Activated T-helper 17 cell treated with anti-CD3 and anti-CD28 coated beads, Interleukin-2, amount 50 U/mL, for 72 hours (primary cell): ENCODE measurements at regions not wholly inside any gene's neighbourhood (a gene's known extent, or its start where the extent isn't known, plus 50 kb on each side); places are given as distances from the start of the nearest gene placed in this dataset.
"Not testable (repeated sequence)": the region's sequence is repeated elsewhere in the genome, so short reads cannot be mapped to it uniquely, and the experiment has no call there.

Experiments
- ATAC-seq: fragments of 150-1000 bp; cut with Tn5 transposase; replicated peaks from 2 replicates; pipeline ENCODE4 v1.10.0; 2021; ENCODE audit warnings: mild to moderate bottlenecking, moderate library complexity
- H3K27ac Mint-ChIP-seq: one replicate; pipeline ENCODE4 v1.8.0; 2022; ENCODE audit warnings: mixed read lengths
- H3K27me3 Mint-ChIP-seq: one replicate; pipeline ENCODE4 v1.8.0; 2022; ENCODE audit warnings: mixed read lengths
- H3K36me3 Mint-ChIP-seq: one replicate; pipeline ENCODE4 v1.8.0; 2022; ENCODE audit warnings: low read depth, mild to moderate bottlenecking, mixed read lengths
- H3K4me1 Mint-ChIP-seq: one replicate; pipeline ENCODE4 v1.8.0; 2022; ENCODE audit warnings: mixed read lengths
- H3K4me3 Mint-ChIP-seq: one replicate; pipeline ENCODE4 v1.8.0; 2022; ENCODE audit warnings: mild to moderate bottlenecking, mixed read lengths
- H3K9me3 Mint-ChIP-seq: one replicate; pipeline ENCODE4 v1.8.0; 2022; ENCODE audit warnings: mixed read lengths

GRCh38 chr1:206299181-206299791 is 95.9 kb downstream of the SRGAP2 start:
- not testable (repeated sequence) for H3K36me3 Mint-ChIP-seq, H3K9me3 Mint-ChIP-seq, ATAC-seq, H3K27ac Mint-ChIP-seq, H3K27me3 Mint-ChIP-seq, H3K4me3 Mint-ChIP-seq, H3K4me1 Mint-ChIP-seq

- peak; percentile 40 for ATAC-seq
These were observed 96.6 kb downstream of the SRGAP2 start for GRCh38 chr1:206299942-206300341.

GRCh38 chr1:206302056-206302455 is 98.7 kb downstream of the SRGAP2 start:
- not testable (repeated sequence) for H3K36me3 Mint-ChIP-seq, H3K9me3 Mint-ChIP-seq, ATAC-seq, H3K27me3 Mint-ChIP-seq, H3K4me3 Mint-ChIP-seq, H3K27ac Mint-ChIP-seq, H3K4me1 Mint-ChIP-seq

More at GRCh38 chr1:206299942-206300341, 96.6 kb downstream of the SRGAP2 start:
- not testable (repeated sequence) for H3K27ac Mint-ChIP-seq, H3K36me3 Mint-ChIP-seq, H3K27me3 Mint-ChIP-seq, H3K4me3 Mint-ChIP-seq, H3K4me1 Mint-ChIP-seq, H3K9me3 Mint-ChIP-seq

- H3K9me3 Mint-ChIP-seq, H3K27me3 Mint-ChIP-seq, H3K4me1 Mint-ChIP-seq, H3K4me3 Mint-ChIP-seq, H3K27ac Mint-ChIP-seq, ATAC-seq, H3K36me3 Mint-ChIP-seq: not testable (repeated sequence)
These were observed 104.1 kb downstream of the SRGAP2 start for GRCh38 chr1:206307442-206307841.

DNA sequence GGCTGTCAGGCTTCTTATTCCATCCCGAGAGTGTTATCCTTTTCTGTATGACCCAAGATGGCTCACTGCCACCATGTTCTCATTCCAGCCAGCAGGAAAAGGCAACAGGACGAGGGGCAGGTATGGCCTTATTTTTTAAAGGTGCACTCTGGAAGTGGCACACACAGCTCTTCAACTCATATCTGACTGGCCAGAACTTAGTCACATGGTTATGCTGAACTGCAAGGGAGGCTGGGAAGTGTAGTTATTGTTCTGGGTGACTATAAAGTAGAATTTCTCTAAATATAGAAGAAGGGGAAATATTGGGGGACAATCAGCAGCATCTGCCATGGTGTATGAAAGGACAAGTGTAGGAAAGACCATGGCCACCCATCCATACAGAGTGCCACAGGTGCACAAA is 107.6 kb downstream of the SRGAP2 start:
- not testable (repeated sequence) for H3K9me3 Mint-ChIP-seq, ATAC-seq, H3K4me3 Mint-ChIP-seq, H3K36me3 Mint-ChIP-seq, H3K27ac Mint-ChIP-seq, H3K4me1 Mint-ChIP-seq, H3K27me3 Mint-ChIP-seq

GRCh38 chr1:206311611-206312273 is 108.4 kb downstream of the SRGAP2 start:
- not testable (repeated sequence) for H3K27me3 Mint-ChIP-seq, H3K27ac Mint-ChIP-seq, H3K4me1 Mint-ChIP-seq, H3K36me3 Mint-ChIP-seq, H3K4me3 Mint-ChIP-seq, ATAC-seq, H3K9me3 Mint-ChIP-seq

DNA sequence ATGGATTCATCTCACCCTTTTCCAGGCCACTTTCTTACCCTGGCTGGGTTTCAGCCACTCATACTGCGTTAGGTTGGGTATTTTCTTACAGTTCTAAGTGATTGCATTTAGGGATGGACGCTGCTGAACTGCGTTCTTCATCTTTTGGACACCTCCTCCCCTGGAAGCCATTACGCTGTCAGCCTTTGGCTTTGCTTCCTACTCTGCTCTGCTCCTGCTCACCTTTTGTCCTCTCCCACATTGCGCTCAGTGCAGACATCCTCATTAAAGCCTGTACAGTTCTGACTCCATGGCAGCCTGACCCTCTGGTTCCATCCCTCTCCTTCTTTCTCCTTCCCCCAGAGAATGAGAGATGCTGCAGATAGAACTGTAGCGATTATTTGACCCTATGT is 108.9 kb downstream of the SRGAP2 start:
- H3K27ac Mint-ChIP-seq, ATAC-seq, H3K9me3 Mint-ChIP-seq, H3K4me1 Mint-ChIP-seq, H3K36me3 Mint-ChIP-seq, H3K4me3 Mint-ChIP-seq, H3K27me3 Mint-ChIP-seq: not testable (repeated sequence)

DNA sequence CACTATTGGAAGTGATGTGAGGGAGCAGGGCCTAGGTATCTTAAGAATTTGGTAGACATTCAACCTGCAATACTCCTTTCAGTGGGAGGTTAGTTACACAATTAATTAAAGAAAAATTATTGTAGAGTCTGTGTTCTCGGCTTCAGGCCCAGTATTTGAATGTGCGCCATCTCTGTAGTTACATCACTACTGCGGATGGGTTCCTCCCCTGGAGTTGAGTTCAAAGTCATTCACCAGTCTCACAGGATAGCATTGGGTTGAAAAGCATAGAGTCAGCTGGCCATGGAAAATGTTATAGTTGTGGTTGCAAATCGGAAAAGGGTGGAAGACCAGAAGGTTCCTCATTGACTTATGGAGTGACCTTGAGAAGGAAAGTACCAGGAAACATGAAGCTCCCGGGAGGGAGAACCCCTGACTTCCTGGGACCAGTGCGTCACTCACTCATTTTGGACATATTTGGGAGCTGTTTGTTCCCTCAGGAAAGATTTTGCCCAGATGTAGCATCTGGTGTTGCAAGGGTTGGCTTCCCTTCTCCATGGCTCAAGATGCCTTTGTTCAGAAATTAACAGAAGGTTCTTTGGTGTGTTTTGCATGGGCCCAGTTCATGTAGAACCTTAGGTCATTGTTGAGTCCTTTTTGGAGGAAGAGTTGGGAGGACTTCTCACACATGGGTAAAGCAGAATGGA is 111.8 kb downstream of the SRGAP2 start:
- H3K27ac Mint-ChIP-seq, H3K4me3 Mint-ChIP-seq, ATAC-seq, H3K27me3 Mint-ChIP-seq, H3K9me3 Mint-ChIP-seq, H3K4me1 Mint-ChIP-seq, H3K36me3 Mint-ChIP-seq: not testable (repeated sequence)

GRCh38 chr1:206316901-206317300 is 113.6 kb downstream of the SRGAP2 start:
- ATAC-seq, H3K9me3 Mint-ChIP-seq, H3K36me3 Mint-ChIP-seq, H3K27me3 Mint-ChIP-seq, H3K27ac Mint-ChIP-seq, H3K4me3 Mint-ChIP-seq, H3K4me1 Mint-ChIP-seq: not testable (repeated sequence)

GRCh38 chr1:206317878-206318514 is 114.7 kb downstream of the SRGAP2 start:
- not testable (repeated sequence) for H3K9me3 Mint-ChIP-seq, ATAC-seq, H3K4me3 Mint-ChIP-seq, H3K27ac Mint-ChIP-seq, H3K4me1 Mint-ChIP-seq, H3K36me3 Mint-ChIP-seq, H3K27me3 Mint-ChIP-seq

DNA sequence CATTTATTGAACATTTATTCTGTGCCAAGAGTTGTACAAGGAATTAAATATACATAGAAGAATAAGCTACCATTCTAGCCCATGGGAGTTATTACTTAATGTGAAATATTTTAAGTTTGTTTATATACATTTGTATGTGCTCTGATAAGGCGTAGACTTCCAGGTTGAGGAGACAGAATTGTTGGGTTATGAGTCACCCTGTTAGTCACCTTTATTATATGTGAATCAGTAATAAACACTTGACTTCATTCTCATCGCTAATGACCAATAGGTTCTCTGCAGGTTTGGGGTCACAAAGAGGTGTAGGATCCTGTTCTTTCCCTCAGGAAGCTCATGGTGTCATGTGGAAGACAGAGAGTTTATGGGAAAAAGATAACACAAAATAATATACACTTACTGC is 116.9 kb downstream of the SRGAP2 start:
- not testable (repeated sequence) for ATAC-seq, H3K27me3 Mint-ChIP-seq, H3K36me3 Mint-ChIP-seq, H3K27ac Mint-ChIP-seq, H3K4me3 Mint-ChIP-seq, H3K4me1 Mint-ChIP-seq, H3K9me3 Mint-ChIP-seq

DNA sequence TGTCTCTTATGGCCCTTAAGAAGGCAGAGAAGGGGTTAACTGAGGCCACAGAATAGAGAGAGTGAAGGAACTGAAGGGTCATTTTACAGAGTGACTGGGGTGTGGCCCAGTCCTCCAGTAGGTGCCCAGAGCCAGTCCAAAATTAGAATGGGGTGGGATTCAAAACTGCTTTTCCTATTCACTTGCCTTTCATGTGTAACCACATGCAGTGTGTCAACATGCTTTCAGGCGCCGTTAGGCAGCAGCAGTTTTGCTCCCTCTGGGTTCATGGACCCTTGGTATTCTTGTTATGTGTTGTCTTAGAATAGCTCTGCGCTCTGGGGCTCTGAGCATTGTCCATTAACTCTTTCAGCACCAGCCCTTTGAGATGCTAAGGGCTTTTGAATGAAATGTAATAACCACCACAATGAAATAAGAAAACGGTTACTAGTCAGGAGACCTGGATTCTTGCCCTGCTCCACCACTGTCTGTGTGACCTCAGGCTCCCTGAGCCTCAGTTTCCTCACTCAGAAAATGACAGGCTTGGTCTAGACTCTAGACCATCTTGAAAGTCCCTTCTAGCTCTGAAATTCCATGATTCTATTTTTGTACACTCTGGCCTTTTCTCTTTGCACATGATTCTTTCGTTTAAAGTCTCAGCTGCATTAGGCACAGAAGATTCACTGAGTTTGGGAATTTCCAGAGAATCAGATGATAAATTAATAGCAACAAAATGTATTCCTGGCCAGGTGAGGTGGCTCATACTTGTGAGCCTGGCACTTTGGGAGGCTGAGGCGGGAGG is 123.0 kb downstream of the SRGAP2 start:
- H3K4me3 Mint-ChIP-seq, H3K9me3 Mint-ChIP-seq, H3K36me3 Mint-ChIP-seq, H3K27ac Mint-ChIP-seq, H3K27me3 Mint-ChIP-seq, ATAC-seq, H3K4me1 Mint-ChIP-seq: not testable (repeated sequence)

DNA sequence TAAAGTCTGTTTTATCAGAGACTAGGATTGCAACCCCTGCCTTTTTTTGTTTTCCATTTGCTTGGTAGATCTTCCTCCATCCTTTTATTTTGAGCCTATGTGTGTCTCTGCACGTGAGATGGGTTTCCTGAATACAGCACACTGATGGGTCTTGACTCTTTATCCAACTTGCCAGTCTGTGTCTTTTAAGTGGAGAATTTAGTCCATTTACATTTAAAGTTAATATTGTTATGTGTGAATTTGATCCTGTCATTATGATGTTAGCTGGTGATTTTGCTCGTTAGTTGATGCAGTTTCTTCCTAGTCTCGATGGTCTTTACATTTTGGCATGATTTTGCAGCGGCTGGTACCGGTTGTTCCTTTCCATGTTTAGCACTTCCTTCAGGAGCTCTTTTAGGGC is 128.3 kb downstream of the SRGAP2 start:
- not testable (repeated sequence) for H3K4me3 Mint-ChIP-seq, ATAC-seq, H3K36me3 Mint-ChIP-seq

GRCh38 chr1:206333316-206333715 is 130.0 kb downstream of the SRGAP2 start:
- H3K4me3 Mint-ChIP-seq, H3K27me3 Mint-ChIP-seq, H3K9me3 Mint-ChIP-seq, H3K27ac Mint-ChIP-seq, ATAC-seq, H3K4me1 Mint-ChIP-seq, H3K36me3 Mint-ChIP-seq: not testable (repeated sequence)

More for the DNA sequence above, 128.3 kb downstream of the SRGAP2 start:
- H3K27ac Mint-ChIP-seq, H3K4me1 Mint-ChIP-seq, H3K9me3 Mint-ChIP-seq, H3K27me3 Mint-ChIP-seq: not testable (repeated sequence)
